ENCODE measurements at regions not wholly inside any gene's neighbourhood (a gene's known extent, or its start where the extent isn't known, plus 50 kb on each side); places are given as distances from the start of the nearest gene placed in this dataset.

- Histone ChIP-seq H3K9me3 (ENCODE audit: control insufficient read depth in 1 of 2, low read length in 2 of 2) (no peaks in the 10 kb centered on the region), H3K27ac (ENCODE audit: low read depth, low read length) (no peak overlapping the region), H3K4me1 (ENCODE audit: insufficient read depth, low read length) (no peaks in the 10 kb centered on the region), H3K4me3 (ENCODE audit: low read length in 2 of 2) (no peak overlapping the region), H3K27me3 (ENCODE audit: insufficient read depth, low read length) (no peaks in the 10 kb centered on the region), H3K36me3 (ENCODE audit: insufficient read depth, low read length) (no peaks in the 10 kb centered on the region)
- Mint-ChIP-seq H3K4me1 (peaks cover 0 to 1% (median 0%) of the 10 kb centered on the region in 4 donors), H3K4me3 (no peak overlapping the region), H3K27ac (no peak overlapping the region), H3K36me3 (no peaks in the 10 kb centered on the region), H3K9me3 (peaks cover 0 to 3% (median 0%) of the 10 kb centered on the region in 8 donors), H3K27me3 (peaks cover 2 to 6% of the 10 kb centered on the region in 2 donors)
- CTCF ChIA-PET (ENCODE audit: partially characterized antibody), result interaction anchor here (1.2 kb wide), 1 partner anchor 11 kb away, joined by 3 read pairs; no protein-coding TSS in a partner anchor
- POLR2A ChIA-PET (ENCODE audit: partially characterized antibody), result no interaction called here
- intact Hi-C loops (cut with micrococcal nuclease), result no loop called here
- no peak for DNase-seq
Observed at GRCh38 chr20:52798124-52798523, 174.0 kb upstream of the TSHZ2 start.

DNA sequence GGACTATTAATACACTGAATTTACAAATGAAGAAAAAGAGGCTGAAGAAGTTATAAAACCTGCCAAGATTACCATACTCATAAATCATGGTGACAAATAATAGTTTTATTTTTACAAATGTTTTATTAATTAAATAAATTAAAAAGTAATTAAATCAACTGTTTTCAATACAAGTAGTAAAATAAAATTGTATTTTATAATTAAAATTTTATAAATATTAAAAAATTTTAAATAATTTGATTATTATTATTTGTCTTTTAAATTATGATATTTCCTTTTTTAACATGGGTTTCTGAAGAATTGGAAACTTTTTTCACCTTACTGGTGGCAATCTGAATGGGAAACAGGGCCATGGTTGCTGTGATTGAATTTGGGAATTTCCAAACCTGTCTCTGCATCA is 177.3 kb upstream of the TSHZ2 start:
- Histone ChIP-seq H3K4me1 (ENCODE audit: insufficient read depth, low read length) (no peaks in the 10 kb centered on the region), H3K27ac (ENCODE audit: low read depth, low read length) (no peak overlapping the region), H3K4me3 (ENCODE audit: low read length in 2 of 2) (no peak overlapping the region), H3K9me3 (ENCODE audit: control insufficient read depth in 1 of 2, low read length in 2 of 2) (no peaks in the 10 kb centered on the region), H3K36me3 (ENCODE audit: insufficient read depth, low read length) (no peaks in the 10 kb centered on the region), H3K27me3 (ENCODE audit: insufficient read depth, low read length) (no peaks in the 10 kb centered on the region)
- H3K36me3 Mint-ChIP-seq, result no peaks in the 10 kb centered on the region
- peaks cover 0 to 3% (median 0%) of the 10 kb centered on the region in 8 donors for H3K9me3 Mint-ChIP-seq
- peaks cover 0 to 1% (median 0%) of the 10 kb centered on the region in 4 donors for H3K4me1 Mint-ChIP-seq
- POLR2A ChIA-PET (ENCODE audit: partially characterized antibody), result no interaction called here
- CTCF ChIA-PET (ENCODE audit: partially characterized antibody), result no interaction called here
- H3K27me3 Mint-ChIP-seq, result peaks cover 2 to 4% of the 10 kb centered on the region in 2 donors
- no peak overlapping the region for H3K4me3 Mint-ChIP-seq
- no peak overlapping the region for H3K27ac Mint-ChIP-seq
- intact Hi-C loops (cut with micrococcal nuclease), result no loop called here
- DNase-seq, result no peak

GRCh38 chr20:52793339-52793963 is 178.7 kb upstream of the TSHZ2 start:
- intact Hi-C loops (cut with micrococcal nuclease), result no loop called here
- H3K36me3 Mint-ChIP-seq, result no peaks in the 10 kb centered on the region

GRCh38 chr20:52791091-52791490 is 181.1 kb upstream of the TSHZ2 start:
- Mint-ChIP-seq H3K36me3 (no peaks in the 10 kb centered on the region), H3K4me3 (no peak overlapping the region), H3K4me1 (no peaks in the 10 kb centered on the region), H3K27ac (no peak overlapping the region), H3K27me3 (peaks cover 2 to 6% of the 10 kb centered on the region in 2 donors), H3K9me3 (peaks cover 0 to 3% (median 0%) of the 10 kb centered on the region in 8 donors)
- no peaks in the 10 kb centered on the region for H3K9me3 ChIP-seq (ENCODE audit: control insufficient read depth in 1 of 2, low read length in 2 of 2)
- H3K27ac ChIP-seq (ENCODE audit: low read depth, low read length), result no peak overlapping the region
- H3K4me1 ChIP-seq (ENCODE audit: insufficient read depth, low read length), result no peaks in the 10 kb centered on the region
- no peaks in the 10 kb centered on the region for H3K36me3 ChIP-seq (ENCODE audit: insufficient read depth, low read length)
- DNase-seq, result no peak
- H3K27me3 ChIP-seq (ENCODE audit: insufficient read depth, low read length), result no peaks in the 10 kb centered on the region
- ChIA-PET POLR2A (ENCODE audit: partially characterized antibody) (interaction anchor here (1.7 kb wide), 1 partner anchor 182 kb away, joined by 3 read pairs; no protein-coding TSS in a partner anchor), CTCF (ENCODE audit: partially characterized antibody) (no interaction called here)
- intact Hi-C loops (cut with micrococcal nuclease), result no loop called here
- H3K4me3 ChIP-seq (ENCODE audit: low read length in 2 of 2), result no peak overlapping the region

More at GRCh38 chr20:52793339-52793963, 178.7 kb upstream of the TSHZ2 start:
- H3K27ac ChIP-seq (ENCODE audit: low read depth, low read length), result no peak overlapping the region
- H3K36me3 ChIP-seq (ENCODE audit: insufficient read depth, low read length), result no peaks in the 10 kb centered on the region
- Mint-ChIP-seq H3K4me3 (no peak overlapping the region), H3K9me3 (peaks cover 0 to 3% (median 0%) of the 10 kb centered on the region in 8 donors), H3K27ac (no peak overlapping the region), H3K27me3 (peaks cover 2 to 6% of the 10 kb centered on the region in 2 donors), H3K4me1 (peaks cover 0 to 1% (median 0%) of the 10 kb centered on the region in 4 donors)
- DNase-seq, result no peak
- CTCF ChIA-PET (ENCODE audit: partially characterized antibody), result no interaction called here
- no peaks in the 10 kb centered on the region for H3K9me3 ChIP-seq (ENCODE audit: control insufficient read depth in 1 of 2, low read length in 2 of 2)
- no peak overlapping the region for H3K4me3 ChIP-seq (ENCODE audit: low read length in 2 of 2)
- H3K4me1 ChIP-seq (ENCODE audit: insufficient read depth, low read length), result no peaks in the 10 kb centered on the region
- POLR2A ChIA-PET (ENCODE audit: partially characterized antibody), result no interaction called here
- H3K27me3 ChIP-seq (ENCODE audit: insufficient read depth, low read length), result no peaks in the 10 kb centered on the region

- no peaks in the 10 kb centered on the region for H3K4me1 Mint-ChIP-seq
- H3K27ac ChIP-seq (ENCODE audit: low read depth, low read length), result no peak overlapping the region
- no peak overlapping the region for H3K4me3 ChIP-seq (ENCODE audit: low read length in 2 of 2)
- H3K36me3 Mint-ChIP-seq, result no peaks in the 10 kb centered on the region
- H3K27me3 ChIP-seq (ENCODE audit: insufficient read depth, low read length), result no peaks in the 10 kb centered on the region
- intact Hi-C loops (cut with micrococcal nuclease), result no loop called here
- H3K4me3 Mint-ChIP-seq, result no peak overlapping the region
- H3K27ac Mint-ChIP-seq, result no peak overlapping the region
- peaks cover 0 to 4% (median 0%) of the 10 kb centered on the region in 8 donors for H3K9me3 Mint-ChIP-seq
- ChIA-PET CTCF (ENCODE audit: partially characterized antibody) (no interaction called here), POLR2A (ENCODE audit: partially characterized antibody) (interaction anchor here (1.7 kb wide), 1 partner anchor 184 kb away, joined by 3 read pairs; no protein-coding TSS in a partner anchor)
- H3K36me3 ChIP-seq (ENCODE audit: insufficient read depth, low read length), result no peaks in the 10 kb centered on the region
- H3K9me3 ChIP-seq (ENCODE audit: control insufficient read depth in 1 of 2, low read length in 2 of 2), result no peaks in the 10 kb centered on the region
- H3K4me1 ChIP-seq (ENCODE audit: insufficient read depth, low read length), result no peaks in the 10 kb centered on the region
- no peak for DNase-seq
- peaks cover 2 to 7% of the 10 kb centered on the region in 2 donors for H3K27me3 Mint-ChIP-seq
Observed at GRCh38 chr20:52789716-52790115, 182.4 kb upstream of the TSHZ2 start.

DNA sequence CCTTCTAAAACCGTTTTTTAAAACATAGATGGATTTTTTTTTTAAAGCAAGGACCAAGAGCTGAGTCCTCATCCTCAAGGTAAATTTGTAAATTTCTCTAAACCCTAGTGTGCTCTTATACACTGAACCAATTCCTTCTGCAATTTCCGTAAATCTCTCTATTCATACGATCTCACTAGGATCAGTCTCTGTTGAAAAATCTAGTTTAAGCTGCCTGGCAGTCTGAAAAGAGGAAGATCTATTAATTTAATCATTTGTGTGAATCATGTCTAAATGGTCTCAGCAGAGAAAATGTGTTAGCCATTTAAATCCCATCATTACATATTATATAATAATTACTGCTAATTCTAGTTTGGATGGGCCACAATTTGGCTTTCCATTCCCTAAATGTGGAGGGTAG is 184.2 kb upstream of the TSHZ2 start:
- Mint-ChIP-seq H3K4me3 (no peak overlapping the region), H3K27me3 (peaks cover 0 to 6% of the 10 kb centered on the region in 2 donors), H3K27ac (no peak overlapping the region), H3K4me1 (no peaks in the 10 kb centered on the region), H3K9me3 (peaks cover 0 to 13% (median 2%) of the 10 kb centered on the region in 8 donors), H3K36me3 (no peaks in the 10 kb centered on the region)
- no peak for DNase-seq
- ChIA-PET POLR2A (ENCODE audit: partially characterized antibody) (interaction anchor here (0.7 kb wide), 1 partner anchor 1000 kb away, joined by 3 read pairs; no protein-coding TSS in a partner anchor), CTCF (ENCODE audit: partially characterized antibody) (interaction anchor here (0.6 kb wide), 1 partner anchor 1076 kb away, joined by 5 read pairs; no protein-coding TSS in a partner anchor)
- no peaks in the 10 kb centered on the region for H3K4me1 ChIP-seq (ENCODE audit: insufficient read depth, low read length)
- no peaks in the 10 kb centered on the region for H3K9me3 ChIP-seq (ENCODE audit: control insufficient read depth in 1 of 2, low read length in 2 of 2)
- H3K4me3 ChIP-seq (ENCODE audit: low read length in 2 of 2), result no peak overlapping the region
- intact Hi-C loops (cut with micrococcal nuclease), result no loop called here
- no peaks in the 10 kb centered on the region for H3K36me3 ChIP-seq (ENCODE audit: insufficient read depth, low read length)
- H3K27me3 ChIP-seq (ENCODE audit: insufficient read depth, low read length), result no peaks in the 10 kb centered on the region
- H3K27ac ChIP-seq (ENCODE audit: low read depth, low read length), result no peak overlapping the region

DNA sequence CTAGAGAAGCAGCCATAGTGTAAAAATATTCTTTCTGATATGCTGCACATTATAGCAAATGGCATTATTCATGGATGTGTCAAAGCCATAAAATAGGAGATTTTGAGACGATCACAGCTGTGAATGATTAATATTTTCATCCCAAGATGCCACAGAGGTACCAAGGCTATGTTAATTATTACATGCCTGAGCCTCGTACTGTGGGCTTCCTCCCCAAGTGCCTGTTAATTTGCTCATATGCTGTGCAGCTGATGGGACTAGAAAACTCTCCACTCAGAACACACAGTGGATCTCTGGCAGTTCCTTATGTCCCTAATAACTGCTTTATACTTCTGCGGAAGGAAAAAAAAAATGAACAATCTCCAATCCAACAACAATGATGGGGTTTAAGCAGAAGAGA is 184.9 kb upstream of the TSHZ2 start:
- Histone ChIP-seq H3K27me3 (ENCODE audit: insufficient read depth, low read length) (no peaks in the 10 kb centered on the region), H3K36me3 (ENCODE audit: insufficient read depth, low read length) (no peaks in the 10 kb centered on the region), H3K27ac (ENCODE audit: low read depth, low read length) (no peak overlapping the region), H3K4me3 (ENCODE audit: low read length in 2 of 2) (no peak overlapping the region), H3K9me3 (ENCODE audit: control insufficient read depth in 1 of 2, low read length in 2 of 2) (no peaks in the 10 kb centered on the region), H3K4me1 (ENCODE audit: insufficient read depth, low read length) (no peaks in the 10 kb centered on the region)
- intact Hi-C loops (cut with micrococcal nuclease), result no loop called here
- Mint-ChIP-seq H3K9me3 (peaks cover 0 to 13% (median 2%) of the 10 kb centered on the region in 8 donors), H3K36me3 (no peaks in the 10 kb centered on the region), H3K27ac (no peak overlapping the region), H3K27me3 (peaks cover 0 to 6% of the 10 kb centered on the region in 2 donors), H3K4me3 (no peak overlapping the region), H3K4me1 (no peaks in the 10 kb centered on the region)
- POLR2A ChIA-PET (ENCODE audit: partially characterized antibody), result interaction anchor here (0.7 kb wide), 1 partner anchor 1001 kb away, joined by 3 read pairs; no protein-coding TSS in a partner anchor
- DNase-seq, result no peak
- CTCF ChIA-PET (ENCODE audit: partially characterized antibody), result no interaction called here
